ENCODE measurements at regions not wholly inside any gene's neighbourhood (a gene's known extent, or its start where the extent isn't known, plus 50 kb on each side); places are given as distances from the start of the nearest gene placed in this dataset.

- TF ChIP-seq EZH2 (IDR thresholded peaks at IDR 0.05; ENCODE audit: insufficient read depth, poor library complexity, severe bottlenecking), result no peak
- no peak for TF ChIP-seq EZH2phosphoT487 (IDR thresholded peaks at IDR 0.05; ENCODE audit: insufficient read depth, low read depth)
Observed at GRCh38 chr12:61251076-61251475, 1009.1 kb upstream of the USP15 start.
